GM23248 (cell line): ENCODE measurements at regions not wholly inside any gene's neighbourhood (a gene's known extent, or its start where the extent isn't known, plus 50 kb on each side); places are given as distances from the start of the nearest gene placed in this dataset.

Experiments used
- EZH2 ChIP-seq: fragments of 200-600 bp; sonication (generic); IDR thresholded peaks from 2 replicates; pipeline ENCODE4 v1.6.1; 2018; ENCODE audit warnings: antibody characterized with exemption, mild to moderate bottlenecking; ENCODE audit not compliant: insufficient read depth, poor library complexity, severe bottlenecking
- EZH2phosphoT487 ChIP-seq: fragments of 200-600 bp; sonication (generic); IDR thresholded peaks from 2 replicates; pipeline ENCODE4 v1.6.1; 2018; ENCODE audit warnings: antibody characterized with exemption, moderate library complexity, mild to moderate bottlenecking, low read depth; ENCODE audit not compliant: insufficient read depth

GRCh38 chr11:109783014-109783413 is 310.2 kb upstream of the ZC3H12C start:
- TF ChIP-seq EZH2 (no peak), EZH2phosphoT487 (no peak)
